ENCODE measurements at regions not wholly inside any gene's neighbourhood (a gene's known extent, or its start where the extent isn't known, plus 50 kb on each side); places are given as distances from the start of the nearest gene placed in this dataset.
"Not testable (repeated sequence)": the region's sequence is repeated elsewhere in the genome, so short reads cannot be mapped to it uniquely, and the experiment has no call there.

GRCh38 chr7:65238785-65239184 is 134.9 kb upstream of the ZNF92 start:
- DNase-seq (ENCODE audit: insufficient read length, low spot score) (no peak), FAIRE-seq (no peak)
- TF ChIP-seq POLR2A (IDR thresholded peaks at IDR 0.05; ENCODE audit: low read depth, low read length): no peak

GRCh38 chr7:65235586-65235985 is 138.1 kb upstream of the ZNF92 start:
- no peak for FAIRE-seq
- no peak for DNase-seq (ENCODE audit: insufficient read length, low spot score)
- no peak for TF ChIP-seq POLR2A (IDR thresholded peaks at IDR 0.05; ENCODE audit: low read depth, low read length)

- DNase-seq (ENCODE audit: insufficient read length, low spot score): no peak
- TF ChIP-seq POLR2A (IDR thresholded peaks at IDR 0.05; ENCODE audit: low read depth, low read length): no peak
- no peak for FAIRE-seq
Observed at GRCh38 chr7:65233409-65234034, 140.1 kb upstream of the ZNF92 start.

- TF ChIP-seq POLR2A (IDR thresholded peaks at IDR 0.05; ENCODE audit: low read depth, low read length): no peak
- no peak for FAIRE-seq
- no peak for DNase-seq (ENCODE audit: insufficient read length, low spot score)
Observed at GRCh38 chr7:65230231-65230630, 143.4 kb upstream of the ZNF92 start.

- FAIRE-seq (no peak), DNase-seq (ENCODE audit: insufficient read length, low spot score) (no peak)
- TF ChIP-seq POLR2A (IDR thresholded peaks at IDR 0.05; ENCODE audit: low read depth, low read length): no peak
Observed at GRCh38 chr7:65225422-65226006, 148.1 kb upstream of the ZNF92 start.

GRCh38 chr7:65222655-65223054 is 151.0 kb upstream of the ZNF92 start:
- no peak for TF ChIP-seq POLR2A (IDR thresholded peaks at IDR 0.05; ENCODE audit: low read depth, low read length)
- FAIRE-seq: no peak
- no peak for DNase-seq (ENCODE audit: insufficient read length, low spot score)

- no peak for TF ChIP-seq POLR2A (IDR thresholded peaks at IDR 0.05; ENCODE audit: low read depth, low read length)
- FAIRE-seq: no peak
- no peak for DNase-seq (ENCODE audit: insufficient read length, low spot score)
Observed at GRCh38 chr7:65221683-65222082, 152.0 kb upstream of the ZNF92 start.

- no peak for TF ChIP-seq POLR2A (IDR thresholded peaks at IDR 0.05; ENCODE audit: low read depth, low read length)
- FAIRE-seq: no peak
- no peak for DNase-seq (ENCODE audit: insufficient read length, low spot score)
Observed at GRCh38 chr7:65219623-65220022, 154.0 kb upstream of the ZNF92 start.

GRCh38 chr7:65216469-65216868 is 157.2 kb upstream of the ZNF92 start:
- FAIRE-seq: peak; percentile 6
- no peak for DNase-seq (ENCODE audit: insufficient read length, low spot score)
- TF ChIP-seq POLR2A (IDR thresholded peaks at IDR 0.05; ENCODE audit: low read depth, low read length): no peak

- not testable (repeated sequence) for DNase-seq (ENCODE audit: insufficient read length, low spot score); FAIRE-seq
Observed at GRCh38 chr7:65213260-65213659, 160.4 kb upstream of the ZNF92 start.

- not testable (repeated sequence) for DNase-seq (ENCODE audit: insufficient read length, low spot score); FAIRE-seq
Observed at GRCh38 chr7:65199221-65199620, 174.4 kb upstream of the ZNF92 start.

GRCh38 chr7:65193334-65194058 is 180.2 kb upstream of the ZNF92 start:
- DNase-seq (ENCODE audit: insufficient read length, low spot score); FAIRE-seq: not testable (repeated sequence)

GRCh38 chr7:65177041-65177440 is 170.6 kb upstream of the ERV3-1 start:
- DNase-seq (ENCODE audit: insufficient read length, low spot score); FAIRE-seq: not testable (repeated sequence)

- not testable (repeated sequence) for FAIRE-seq; DNase-seq (ENCODE audit: insufficient read length, low spot score)
Observed at GRCh38 chr7:65150105-65150504, 143.6 kb upstream of the ERV3-1 start.

GRCh38 chr7:65146118-65146914 is 139.8 kb upstream of the ERV3-1 start:
- not testable (repeated sequence) for FAIRE-seq

GRCh38 chr7:65145710-65146109 is 139.2 kb upstream of the ERV3-1 start:
- FAIRE-seq; DNase-seq (ENCODE audit: insufficient read length, low spot score): not testable (repeated sequence)

More at GRCh38 chr7:65146118-65146914, 139.8 kb upstream of the ERV3-1 start:
- not testable (repeated sequence) for DNase-seq (ENCODE audit: insufficient read length, low spot score)

- not testable (repeated sequence) for DNase-seq (ENCODE audit: insufficient read length, low spot score); FAIRE-seq
Observed at GRCh38 chr7:65145008-65145407, 138.5 kb upstream of the ERV3-1 start.

- not testable (repeated sequence) for DNase-seq (ENCODE audit: insufficient read length, low spot score); FAIRE-seq
Observed at GRCh38 chr7:65144557-65144956, 138.1 kb upstream of the ERV3-1 start.

GRCh38 chr7:65144119-65144518 is 137.6 kb upstream of the ERV3-1 start:
- DNase-seq (ENCODE audit: insufficient read length, low spot score); FAIRE-seq: not testable (repeated sequence)
